HG03039 (cell line): ENCODE measurements at regions not wholly inside any gene's neighbourhood (a gene's known extent, or its start where the extent isn't known, plus 50 kb on each side); places are given as distances from the start of the nearest gene placed in this dataset.
A peak's percentile ranks its signal among the peaks of the same experiment; 100 is the strongest.

Experiments
- ATAC-seq: cut with Tn5 transposase; IDR thresholded peaks from one replicate; pipeline ENCODE4 v1.9.1; 2021; ENCODE audit warnings: mild to moderate bottlenecking, moderate library complexity; ENCODE audit not compliant: unreplicated experiment

DNA sequence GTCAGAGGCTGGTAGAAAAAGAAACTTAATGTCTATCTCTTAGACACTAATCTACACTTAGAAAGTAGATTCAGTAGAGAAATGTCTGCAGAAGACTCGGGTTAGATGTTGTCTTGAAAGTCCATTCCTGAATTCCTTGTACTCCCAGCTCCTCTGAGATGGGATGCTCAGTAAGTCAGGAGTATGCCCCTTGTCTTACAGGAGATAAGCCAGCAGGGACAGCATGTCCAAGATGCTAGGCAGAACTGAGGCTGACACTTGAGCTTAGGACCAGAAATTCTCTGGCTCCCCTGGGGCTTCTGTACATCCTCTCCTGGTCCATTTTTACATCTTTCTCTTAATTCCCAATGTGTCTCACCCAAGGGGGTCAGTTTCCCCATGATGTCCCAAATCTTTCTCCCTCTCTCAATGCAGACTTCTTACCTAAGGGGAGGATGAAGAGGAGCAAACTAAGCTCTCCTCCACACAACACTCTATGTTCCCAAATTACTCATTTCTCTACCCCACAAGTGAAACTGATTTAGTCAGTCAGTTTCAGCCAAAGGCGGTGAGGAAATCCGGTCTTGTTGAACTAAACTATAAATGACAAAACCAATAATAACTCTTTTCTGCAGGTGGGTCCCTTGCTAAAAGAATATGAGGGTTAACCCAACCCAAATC lies 558.2 kb upstream of the DIPK2B start:
- peak; percentile 51 for ATAC-seq

DNA sequence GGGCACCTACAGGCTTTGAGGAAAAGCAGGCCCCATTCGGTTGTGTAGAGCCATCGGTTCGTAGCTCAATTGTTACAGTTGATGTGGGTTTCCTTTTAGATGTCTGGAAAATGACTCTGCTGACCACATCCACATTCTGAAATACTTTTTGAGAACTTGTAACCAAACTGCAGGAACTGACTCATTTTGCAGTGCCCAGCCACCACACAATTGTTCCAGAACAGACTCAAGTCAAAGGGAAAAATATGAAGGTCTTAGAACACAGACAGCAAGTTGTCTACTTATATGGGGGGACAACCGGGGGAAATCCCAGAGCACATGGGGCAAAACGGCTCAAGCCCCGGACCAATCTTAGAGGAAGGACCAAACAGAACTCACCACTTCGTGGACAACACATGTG lies 557.6 kb upstream of the DIPK2B start:
- peak; percentile 33 for ATAC-seq

DNA sequence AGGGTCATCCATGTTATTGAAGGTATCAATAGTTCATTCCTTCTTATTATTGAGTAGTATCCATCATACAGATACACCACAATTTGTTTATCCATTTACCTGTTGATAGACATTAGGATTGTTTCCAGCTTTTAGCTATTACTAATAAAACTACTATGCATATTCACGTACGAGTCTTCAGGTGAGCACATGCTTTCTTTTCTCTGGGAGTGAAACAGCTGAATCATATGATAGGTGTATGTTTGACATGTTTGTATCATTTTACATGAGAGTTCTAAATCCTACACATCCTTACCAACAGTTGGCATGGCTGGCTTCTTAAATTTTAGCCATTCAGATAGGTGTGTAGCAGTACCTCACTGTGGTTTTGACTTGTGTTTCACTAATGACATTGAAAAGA lies 556.6 kb upstream of the DIPK2B start:
- no peak for ATAC-seq

DNA sequence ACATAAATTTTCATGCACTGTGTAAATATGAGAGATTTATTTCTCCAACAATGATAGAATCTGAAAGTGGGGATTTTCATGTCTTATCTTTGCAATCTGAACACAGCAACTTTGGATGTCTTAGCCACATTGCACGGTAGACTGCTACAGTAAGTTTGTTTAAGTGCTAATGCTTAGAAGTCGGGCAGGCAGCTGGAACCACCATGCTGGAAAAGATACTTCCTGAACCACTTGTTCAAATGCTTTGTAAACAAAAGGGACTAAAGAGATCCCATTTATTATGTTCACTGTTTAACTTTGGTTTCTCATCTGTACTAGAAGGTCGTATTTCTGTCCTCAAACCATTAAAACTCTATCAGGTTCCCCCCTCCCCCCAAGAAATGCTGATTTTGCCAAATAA lies 555.9 kb upstream of the DIPK2B start:
- ATAC-seq = no peak

DNA sequence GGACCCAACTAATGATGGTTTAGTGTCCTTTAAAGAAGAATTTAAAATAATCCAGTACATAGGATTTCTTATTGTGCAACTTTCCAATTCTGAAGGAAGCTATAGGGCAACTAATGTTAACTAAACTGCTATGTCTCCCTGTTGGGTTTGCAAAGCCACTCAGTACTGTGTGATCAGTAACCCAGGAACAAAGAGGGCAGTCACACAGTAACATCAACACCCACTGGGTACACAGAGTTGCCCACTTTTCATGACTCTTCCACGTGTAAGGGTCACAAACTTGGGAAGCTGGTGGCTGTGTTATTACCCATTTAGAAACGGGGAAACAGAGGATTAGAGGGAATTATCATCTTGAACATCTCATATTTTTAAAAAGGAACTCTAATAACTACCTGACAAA lies 555.0 kb upstream of the DIPK2B start:
- ATAC-seq = no peak

DNA sequence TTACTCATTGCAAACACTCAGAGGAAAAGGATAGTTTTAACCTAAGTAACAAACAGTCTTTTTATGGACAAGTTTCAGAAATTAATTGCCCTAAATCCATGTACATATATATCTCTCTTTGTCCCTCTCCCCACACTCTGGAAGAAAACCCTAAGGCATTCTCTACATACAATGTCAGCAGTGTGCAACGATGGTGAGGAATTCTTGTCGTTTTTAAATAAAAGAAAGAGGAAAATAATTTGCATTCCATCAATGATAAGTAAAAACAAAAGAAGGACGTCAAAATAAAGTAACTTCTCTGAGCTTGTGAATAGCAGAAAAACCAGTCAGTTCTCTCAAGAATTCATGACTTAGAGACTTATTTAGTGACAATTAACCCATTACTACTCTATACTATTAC lies 550.5 kb upstream of the DIPK2B start:
- no peak for ATAC-seq

DNA sequence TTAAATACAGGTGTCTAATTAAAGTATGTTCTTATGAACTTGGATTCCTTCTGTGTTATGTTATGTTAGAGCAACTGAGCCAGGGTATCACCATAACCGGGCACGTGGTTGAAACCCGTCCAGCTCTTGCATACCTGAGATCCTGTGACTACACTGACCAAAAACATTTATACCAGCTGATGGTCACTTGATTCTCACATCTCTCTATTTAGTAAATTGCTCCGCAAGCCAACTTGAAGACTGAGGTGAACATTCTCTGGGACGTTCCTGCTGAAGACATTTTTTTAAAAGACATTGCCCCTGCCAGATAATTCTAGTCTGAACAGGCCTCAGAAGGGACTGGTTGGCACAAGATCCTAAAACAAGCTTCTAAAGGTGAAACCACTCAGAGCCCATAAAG lies 550.0 kb upstream of the DIPK2B start:
- no peak for ATAC-seq

DNA sequence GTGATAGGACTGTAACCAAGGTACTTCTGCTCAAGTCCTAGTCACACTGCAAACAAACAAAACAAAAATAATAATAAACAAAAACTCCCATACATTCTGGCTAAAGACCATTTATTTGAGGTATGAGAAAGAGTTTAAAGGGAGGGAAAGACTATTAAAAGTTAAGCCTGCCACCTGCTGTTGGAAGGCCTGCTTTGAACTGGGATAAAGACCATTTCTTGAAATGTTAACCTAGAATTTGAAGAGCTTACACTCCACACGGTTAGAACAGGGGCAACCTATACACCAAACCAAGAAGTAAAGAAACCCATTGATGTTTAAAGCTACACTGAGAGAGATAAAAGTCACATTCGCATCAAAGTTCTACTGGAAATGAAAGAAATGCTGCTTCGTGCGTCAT lies 548.7 kb upstream of the DIPK2B start:
- no peak for ATAC-seq

DNA sequence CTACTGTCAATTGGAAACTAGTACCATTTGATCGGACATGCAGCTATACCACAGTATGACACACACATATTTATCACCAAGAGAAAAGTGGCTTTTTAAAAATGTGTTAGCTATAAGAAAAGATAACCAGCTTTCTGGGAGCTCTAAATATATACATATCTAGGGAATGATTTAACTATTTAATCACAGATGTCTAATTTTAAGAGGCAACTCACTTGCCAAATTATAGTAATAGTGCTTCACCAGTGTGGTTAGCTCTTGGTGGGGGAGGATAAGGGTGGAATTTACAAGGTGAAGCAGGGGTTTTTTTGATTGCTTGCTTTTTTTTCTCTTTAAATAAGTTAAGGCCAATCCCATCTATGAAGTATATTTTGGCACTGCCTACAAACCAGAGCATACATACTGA lies 547.7 kb upstream of the DIPK2B start:
- no peak for ATAC-seq

DNA sequence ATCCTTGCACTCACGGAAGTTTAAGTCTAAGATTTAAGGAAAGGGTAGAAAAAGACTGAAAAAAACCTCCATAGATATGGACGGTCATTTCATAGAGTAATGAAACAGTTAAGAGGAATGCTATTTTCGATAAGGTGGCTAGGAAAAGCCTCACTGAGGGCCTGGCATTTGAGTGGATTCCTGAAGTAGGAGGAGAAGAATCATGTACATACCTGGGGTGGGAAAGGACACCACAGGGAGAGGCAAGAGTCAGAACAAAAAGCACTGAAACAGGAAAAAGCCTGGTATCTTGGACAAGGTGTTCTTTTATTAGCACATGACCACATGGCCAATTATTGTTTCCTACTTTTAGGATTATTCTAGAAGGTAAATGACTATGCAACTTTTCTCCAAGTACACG lies 547.2 kb upstream of the DIPK2B start:
- no peak for ATAC-seq

DNA sequence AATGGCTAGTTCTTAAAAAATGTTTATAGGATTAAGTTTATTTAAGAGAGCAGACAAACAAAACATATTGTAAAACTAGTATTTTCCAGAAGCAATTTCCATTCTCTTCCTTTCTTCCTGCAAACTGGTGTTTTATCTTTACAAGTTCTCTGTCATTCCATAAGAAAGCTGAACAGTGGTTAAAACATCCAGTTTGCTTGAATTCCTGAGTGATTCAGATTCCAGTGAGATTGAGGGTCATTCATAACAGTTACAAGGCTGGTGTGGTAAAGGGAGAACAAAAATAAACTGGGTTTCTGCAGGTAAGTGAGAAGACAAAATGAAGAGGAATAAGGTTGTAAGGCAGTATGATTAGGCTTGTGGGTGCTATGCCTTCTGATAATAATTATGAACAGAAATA lies 544.8 kb upstream of the DIPK2B start:
- ATAC-seq = no peak

DNA sequence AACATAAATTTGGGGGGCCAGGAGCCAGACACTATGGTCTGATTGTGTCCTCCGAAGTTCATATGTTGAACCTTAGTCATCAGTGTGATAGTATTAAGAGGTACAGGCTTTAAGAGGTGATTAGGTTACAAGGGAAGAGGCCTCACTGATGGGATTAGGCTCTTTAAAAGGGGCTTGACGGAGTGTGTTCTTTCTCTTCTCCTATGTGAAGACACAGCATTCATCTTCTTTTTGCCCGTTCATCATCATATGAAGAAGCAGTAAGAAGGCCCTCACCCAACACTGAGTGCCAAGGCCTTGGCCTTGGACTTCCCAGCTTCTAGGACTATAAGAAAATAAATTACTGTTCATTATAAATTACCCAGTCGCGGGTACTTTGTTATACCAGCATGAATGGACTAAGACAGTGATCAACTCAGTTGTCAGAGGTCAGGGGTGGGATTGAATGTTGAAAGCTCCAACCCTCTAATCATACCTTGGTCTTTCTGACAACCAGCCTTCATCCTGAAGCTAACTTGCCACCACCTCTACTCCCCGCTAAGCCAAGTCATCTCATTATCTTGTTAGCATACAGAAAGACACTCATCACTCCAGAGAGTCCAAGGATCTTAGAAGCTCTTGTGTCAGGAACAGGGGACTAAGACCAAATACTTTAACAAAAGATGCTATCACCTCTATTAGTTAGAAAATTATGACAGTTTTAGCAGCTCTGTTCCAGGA lies 543.4 kb upstream of the DIPK2B start:
- no peak for ATAC-seq

DNA sequence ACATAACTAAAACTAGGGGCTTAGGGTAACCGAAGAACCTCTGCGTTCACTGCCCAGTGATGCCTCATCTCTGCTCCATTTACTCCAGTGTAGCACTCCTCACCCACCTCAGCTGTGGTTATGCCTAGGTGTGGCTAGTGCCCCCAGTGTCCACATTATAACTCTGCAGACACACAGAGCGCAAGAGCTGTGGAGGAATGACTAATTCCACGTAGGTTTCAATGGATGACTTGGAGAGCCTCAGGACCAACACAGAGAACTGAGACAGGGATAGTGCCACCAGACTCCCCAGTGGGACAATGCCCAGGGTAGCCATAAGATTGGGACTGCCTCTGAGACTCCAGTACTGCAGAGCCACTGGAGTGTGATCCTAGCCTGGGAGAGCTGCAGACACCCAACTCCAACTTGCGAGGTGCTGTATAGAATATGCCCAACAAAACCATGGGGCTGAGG lies 542.4 kb upstream of the DIPK2B start:
- no peak for ATAC-seq

DNA sequence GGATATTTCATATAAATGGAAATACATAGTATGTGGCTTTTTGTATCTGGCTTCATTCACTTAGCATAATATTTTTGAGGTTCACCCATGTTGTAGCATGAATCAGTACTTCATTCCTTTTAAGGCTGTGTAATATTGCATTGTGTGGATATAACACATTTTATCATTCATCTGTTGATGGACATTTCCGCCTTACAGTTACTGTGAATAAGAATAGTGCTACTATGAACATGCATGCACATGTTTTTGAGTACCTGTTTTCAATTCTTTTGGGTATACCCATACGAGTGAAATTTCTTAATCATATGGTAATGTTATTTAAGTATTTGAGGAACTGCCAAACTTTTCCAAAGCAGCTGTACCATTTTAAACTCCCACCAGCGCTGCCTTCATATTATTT lies 539.6 kb upstream of the DIPK2B start:
- ATAC-seq = no peak

DNA sequence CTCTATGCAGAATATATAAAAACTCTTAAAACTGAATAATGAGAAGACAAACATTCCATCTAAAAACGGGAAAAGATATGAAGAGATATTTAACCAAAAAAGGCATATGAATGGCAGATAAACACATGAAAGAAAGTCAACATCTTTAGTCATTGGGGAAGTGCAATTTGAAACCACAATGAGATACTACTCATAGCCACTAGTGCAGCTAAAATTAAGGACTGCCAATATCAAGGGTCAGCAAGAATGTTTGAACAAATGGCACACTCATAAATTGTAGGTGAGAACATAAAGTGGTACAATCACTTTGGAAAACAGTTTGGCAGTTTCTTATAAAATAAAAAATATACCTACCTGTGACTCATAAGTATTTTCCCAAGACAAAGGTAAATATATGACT lies 534.9 kb upstream of the DIPK2B start:
- no peak for ATAC-seq

DNA sequence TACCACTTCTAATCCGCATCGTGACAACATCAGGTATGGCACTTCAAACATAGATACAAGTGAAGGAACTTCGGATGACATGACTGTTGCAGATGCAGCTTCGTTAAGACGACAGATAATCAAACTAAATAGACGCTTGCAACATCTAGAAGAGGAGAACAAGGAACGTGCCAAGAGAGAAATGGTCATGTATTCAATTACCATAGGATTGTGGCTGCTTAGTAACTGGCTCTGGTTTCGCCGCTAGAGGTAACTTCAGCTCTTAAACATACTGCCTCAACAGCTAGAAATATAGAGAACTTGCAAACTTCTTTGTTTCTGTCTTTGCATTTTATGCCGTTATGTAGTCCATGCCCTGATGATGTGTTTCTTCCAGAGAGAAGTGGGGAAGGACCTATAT lies 530.8 kb upstream of the DIPK2B start:
- ATAC-seq = no peak

DNA sequence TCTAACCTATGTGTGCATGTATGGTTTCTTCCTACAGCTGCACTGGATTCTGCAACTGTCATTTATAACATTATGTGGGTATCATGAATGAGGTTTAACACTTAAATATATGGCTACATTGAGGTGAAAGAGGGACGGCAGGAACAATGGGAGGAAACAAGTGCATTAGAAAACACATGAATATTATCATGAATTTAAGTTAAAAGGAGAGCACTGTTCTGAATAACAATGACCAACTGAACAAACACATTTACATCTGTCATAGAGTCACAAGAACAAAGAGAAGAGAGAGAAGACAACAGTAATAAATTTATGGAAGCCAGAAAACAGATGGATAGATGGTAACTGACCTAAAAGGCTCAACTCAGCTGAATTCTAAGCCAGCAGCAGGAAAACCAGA lies 527.1 kb upstream of the DIPK2B start:
- no peak for ATAC-seq

DNA sequence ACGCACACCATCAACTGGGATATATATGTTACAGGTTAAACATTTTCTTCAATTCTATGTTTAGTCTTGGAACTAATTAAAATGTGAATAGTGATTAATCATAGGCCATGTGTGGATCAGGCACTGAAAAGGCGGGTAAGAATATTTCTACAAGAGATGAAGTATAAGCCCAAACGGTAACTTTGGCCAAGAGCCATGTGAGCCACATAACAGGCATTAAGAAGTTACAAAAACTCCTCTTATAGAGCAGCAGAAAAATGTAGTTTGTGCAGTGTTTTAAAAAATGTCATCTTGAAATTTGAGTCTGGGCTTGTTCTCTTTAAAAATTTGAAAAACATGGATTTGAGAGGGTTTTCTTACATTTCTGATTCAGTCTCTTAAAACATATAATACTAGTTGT lies 521.8 kb upstream of the DIPK2B start:
- no peak for ATAC-seq

DNA sequence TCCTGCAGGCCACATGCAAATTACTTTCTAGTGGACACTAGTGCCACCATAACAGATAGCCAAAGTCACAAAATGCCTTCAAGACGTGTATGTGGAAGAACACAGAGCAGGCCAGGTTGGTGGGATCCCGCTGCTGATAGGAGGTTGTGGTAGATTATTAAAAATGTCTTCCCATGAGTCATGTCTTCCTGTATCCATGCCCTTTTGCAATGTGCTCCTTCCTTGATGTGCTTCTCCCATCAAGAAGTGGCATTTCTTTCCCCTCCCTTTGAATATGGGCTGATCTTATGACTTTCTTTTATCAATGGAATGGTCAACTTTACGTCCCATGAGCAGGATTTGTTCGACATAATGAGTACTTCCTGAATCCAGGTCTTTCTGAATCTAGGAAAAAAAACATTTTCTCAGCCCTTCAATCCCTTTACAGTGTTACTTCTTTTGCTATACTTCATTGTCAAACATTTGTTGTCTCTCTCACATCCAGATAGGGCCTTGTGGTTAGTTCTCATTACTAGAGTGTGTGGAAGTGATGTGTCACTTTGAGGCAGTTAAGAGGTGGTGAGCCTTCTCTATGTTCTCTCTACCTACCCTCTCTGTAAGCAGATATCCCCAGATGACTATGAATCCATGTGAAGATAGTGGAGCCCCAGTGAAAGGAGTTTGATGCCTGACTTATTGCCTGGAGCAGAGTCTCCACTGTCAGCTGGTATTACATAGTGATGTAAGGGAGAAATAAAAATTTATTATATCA lies 519.2 kb upstream of the DIPK2B start:
- ATAC-seq = no peak

DNA sequence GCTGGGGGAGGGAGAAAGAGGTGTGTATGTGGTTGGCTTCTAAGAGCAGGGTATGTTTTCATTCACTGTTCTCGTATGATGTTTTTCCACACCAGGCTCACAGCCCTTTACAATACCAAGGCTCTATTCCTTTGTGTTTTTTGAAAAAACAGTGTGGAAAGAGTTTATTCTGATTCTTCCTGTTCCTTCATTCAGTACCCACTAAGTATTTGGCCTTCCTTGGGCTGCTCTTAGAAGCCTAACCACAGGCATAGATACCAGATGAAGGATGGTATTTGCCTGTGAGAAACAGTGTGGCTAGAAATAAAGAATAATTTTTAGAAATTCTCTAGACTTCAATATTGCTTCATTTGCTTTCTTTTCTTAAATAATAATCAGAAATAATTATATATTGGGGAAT lies 518.0 kb upstream of the DIPK2B start:
- no peak for ATAC-seq

DNA sequence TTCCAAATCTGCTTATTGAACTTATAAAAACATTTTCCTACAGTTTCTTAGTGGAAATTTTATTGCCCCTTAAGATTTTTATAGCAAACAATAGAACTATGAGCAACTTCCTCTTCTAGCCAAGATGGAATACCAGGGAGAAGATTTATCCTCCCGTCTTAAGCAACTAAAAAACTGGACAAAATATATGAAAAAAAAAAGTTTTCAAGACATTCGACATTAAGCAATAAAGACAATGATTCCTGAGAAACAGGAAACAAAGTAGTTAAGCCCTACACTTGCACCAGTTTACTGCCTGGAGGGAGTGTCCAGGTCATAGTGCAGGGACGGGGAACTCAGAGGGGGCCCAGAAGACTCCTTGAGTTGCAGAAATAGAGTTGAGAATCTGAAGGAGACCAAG lies 516.1 kb upstream of the DIPK2B start:
- ATAC-seq = no peak

DNA sequence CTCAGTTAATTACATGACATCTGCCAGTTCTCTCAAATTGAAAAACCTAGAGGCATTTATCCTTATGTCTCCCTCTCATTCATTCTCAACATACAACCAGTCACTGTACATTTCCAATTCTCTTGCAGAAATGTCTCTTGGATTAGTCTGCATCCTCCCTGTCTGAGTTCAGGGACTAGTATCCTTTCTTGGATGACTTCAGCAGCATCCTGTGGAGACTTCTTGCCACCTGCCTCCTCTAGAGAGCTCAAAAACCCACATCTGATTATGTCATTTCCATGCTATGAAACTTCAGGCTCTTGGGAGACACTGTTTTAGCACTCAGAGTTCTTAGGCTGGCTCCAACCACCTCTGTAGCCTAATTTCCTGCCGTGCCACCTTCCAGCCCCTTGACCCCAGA lies 515.1 kb upstream of the DIPK2B start:
- ATAC-seq = no peak
